Posterior cingulate gyrus (tissue), 11 donors: ENCODE measurements at regions not wholly inside any gene's neighbourhood (a gene's known extent, or its start where the extent isn't known, plus 50 kb on each side); places are given as distances from the start of the nearest gene placed in this dataset.
"Not testable (repeated sequence)": the region's sequence is repeated elsewhere in the genome, so short reads cannot be mapped to it uniquely, and the experiment has no call there.

Source experiments
- DNase-seq, 10 donors: peaks; one replicate each; pipeline versions ENCODE4 v3.0.0 to v3.0.0-alpha.2; 2020 to 2021; ENCODE audit warnings: mixed read lengths in 3 of 10
- intact Hi-C: fragments of 100-400 bp; cut with DNase I; formaldehyde crosslinking; loops from one replicate; pipeline ENCODE4 v1.15.1; 2023

- no peak for DNase-seq
- intact Hi-C loops: no loop called here
Measured at GRCh38 chr5:13250464-13251291, 693.8 kb downstream of the DNAH5 start.

- DNase-seq: no peak
Measured at GRCh38 chr5:13249854-13250253, 694.6 kb downstream of the DNAH5 start.

GRCh38 chr5:13248253-13248652 lies 696.2 kb downstream of the DNAH5 start:
- no peak for DNase-seq
- intact Hi-C loops: no loop called here

More at GRCh38 chr5:13249854-13250253, 694.6 kb downstream of the DNAH5 start:
- intact Hi-C loops: no loop called here

GRCh38 chr5:13246053-13246452 lies 698.4 kb downstream of the DNAH5 start:
- intact Hi-C loops: no loop called here
- DNase-seq: no peak

- DNase-seq: peak in 3 of 10 donors; percentile 59 to 62 (median 60)
- intact Hi-C loops: no loop called here
Measured at GRCh38 chr5:13244151-13244550, 700.3 kb downstream of the DNAH5 start.

- intact Hi-C loops: no loop called here
- no peak for DNase-seq
Measured at GRCh38 chr5:13227513-13227912, 717.0 kb downstream of the DNAH5 start.

GRCh38 chr5:13218518-13218917 lies 726.0 kb downstream of the DNAH5 start:
- DNase-seq: no peak

GRCh38 chr5:13217636-13218035 lies 726.9 kb downstream of the DNAH5 start:
- DNase-seq: no peak
- intact Hi-C loops: no loop called here

More at GRCh38 chr5:13218518-13218917, 726.0 kb downstream of the DNAH5 start:
- intact Hi-C loops: no loop called here

GRCh38 chr5:13215806-13216205 lies 728.7 kb downstream of the DNAH5 start:
- no peak for DNase-seq
- intact Hi-C loops: no loop called here

GRCh38 chr5:13215370-13215769 lies 729.1 kb downstream of the DNAH5 start:
- no peak for DNase-seq
- intact Hi-C loops: no loop called here

- intact Hi-C loops: no loop called here
- DNase-seq: no peak
Measured at GRCh38 chr5:13214182-13214581, 730.3 kb downstream of the DNAH5 start.

- DNase-seq: no peak
- intact Hi-C loops: no loop called here
Measured at GRCh38 chr5:13212886-13213285, 731.6 kb downstream of the DNAH5 start.

GRCh38 chr5:13211064-13211463 lies 733.4 kb downstream of the DNAH5 start:
- intact Hi-C loops: no loop called here
- DNase-seq: no peak

- no peak for DNase-seq
- intact Hi-C loops: no loop called here
Measured at GRCh38 chr5:13207112-13207511, 737.4 kb downstream of the DNAH5 start.

GRCh38 chr5:13201022-13201421 lies 743.5 kb downstream of the DNAH5 start:
- DNase-seq: no peak
- intact Hi-C loops: no loop called here

GRCh38 chr5:13198226-13198625 lies 746.3 kb downstream of the DNAH5 start:
- DNase-seq: peak in 3 of 10 donors; percentile 13 to 20 (median 14)
- intact Hi-C loops: not testable (repeated sequence)

GRCh38 chr5:13189532-13189931 lies 755.0 kb downstream of the DNAH5 start:
- intact Hi-C loops: no loop called here
- no peak for DNase-seq

- DNase-seq: no peak
- intact Hi-C loops: no loop called here
Measured at GRCh38 chr5:13188371-13188770, 756.1 kb downstream of the DNAH5 start.

- DNase-seq: no peak
- intact Hi-C loops: no loop called here
Measured at GRCh38 chr5:13187186-13187585, 757.3 kb downstream of the DNAH5 start.

GRCh38 chr5:13186177-13186576 lies 758.3 kb downstream of the DNAH5 start:
- intact Hi-C loops: no loop called here
- DNase-seq: no peak

- DNase-seq: no peak
- intact Hi-C loops: no loop called here
Measured at GRCh38 chr5:13179407-13180087, 764.9 kb downstream of the DNAH5 start.

- intact Hi-C loops: no loop called here
- DNase-seq: no peak
Measured at GRCh38 chr5:13143630-13144029, 800.9 kb downstream of the DNAH5 start.
